ENCODE measurements at regions not wholly inside any gene's neighbourhood (a gene's known extent, or its start where the extent isn't known, plus 50 kb on each side); places are given as distances from the start of the nearest gene placed in this dataset.
A peak's percentile ranks its signal among the peaks of the same experiment; 100 is the strongest.
"Not testable (repeated sequence)": the region's sequence is repeated elsewhere in the genome, so short reads cannot be mapped to it uniquely, and the experiment has no call there.

- peak; percentile 25 for DNase-seq (ENCODE audit: low spot score)
- TF ChIP-seq CTCF (IDR thresholded peaks at IDR 0.05; ENCODE audit: borderline replicate concordance, control extremely low read depth, extremely low read depth, insufficient read depth, missing control alignments): no peak
- in situ Hi-C loops (cut with MboI; ENCODE audit: low sequenced_read_pairs, unreplicated experiment): no loop called here
Measured at GRCh38 chr6:135555550-135555949, 58.0 kb upstream of the AHI1 start.

- DNase-seq (ENCODE audit: low spot score): no peak
- in situ Hi-C loops (cut with MboI; ENCODE audit: low sequenced_read_pairs, unreplicated experiment): no loop called here
- no peak for TF ChIP-seq CTCF (IDR thresholded peaks at IDR 0.05; ENCODE audit: borderline replicate concordance, control extremely low read depth, extremely low read depth, insufficient read depth, missing control alignments)
Measured at GRCh38 chr6:135557582-135557981, 60.0 kb upstream of the AHI1 start.

- DNase-seq (ENCODE audit: low spot score); in situ Hi-C loops (cut with MboI; ENCODE audit: low sequenced_read_pairs, unreplicated experiment): not testable (repeated sequence)
Measured at GRCh38 chr6:135565605-135566004, 68.1 kb upstream of the AHI1 start.

- no peak for TF ChIP-seq CTCF (IDR thresholded peaks at IDR 0.05; ENCODE audit: borderline replicate concordance, control extremely low read depth, extremely low read depth, insufficient read depth, missing control alignments)
- in situ Hi-C loops (cut with MboI; ENCODE audit: low sequenced_read_pairs, unreplicated experiment): no loop called here
- no peak for DNase-seq (ENCODE audit: low spot score)
Measured at GRCh38 chr6:135566311-135567068, 69.0 kb upstream of the AHI1 start.

GRCh38 chr6:135567375-135568083, 70.0 kb upstream of the AHI1 start:
- in situ Hi-C loops (cut with MboI; ENCODE audit: low sequenced_read_pairs, unreplicated experiment): no loop called here
- DNase-seq (ENCODE audit: low spot score): no peak
- TF ChIP-seq CTCF (IDR thresholded peaks at IDR 0.05; ENCODE audit: borderline replicate concordance, control extremely low read depth, extremely low read depth, insufficient read depth, missing control alignments): no peak

DNA sequence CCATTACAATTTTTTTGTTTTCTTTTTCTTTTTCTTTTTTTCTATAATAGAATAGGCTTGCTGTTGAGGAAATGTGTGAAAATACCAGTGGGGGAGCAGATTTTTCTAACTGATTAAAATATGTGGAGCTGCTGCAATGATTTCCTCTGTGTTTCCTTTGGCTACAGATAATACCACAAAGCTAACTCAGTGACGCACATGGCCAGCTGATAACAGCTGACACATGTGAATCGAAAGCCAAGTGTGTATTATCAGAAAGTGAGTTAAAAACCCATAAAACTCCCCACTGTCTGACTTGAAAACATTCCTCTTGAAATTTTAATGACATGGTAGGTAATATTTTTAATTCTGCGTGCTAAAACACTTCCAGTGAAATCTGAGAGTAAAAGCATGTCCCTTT, 70.8 kb upstream of the AHI1 start:
- in situ Hi-C loops (cut with MboI; ENCODE audit: low sequenced_read_pairs, unreplicated experiment): no loop called here
- no peak for TF ChIP-seq CTCF (IDR thresholded peaks at IDR 0.05; ENCODE audit: borderline replicate concordance, control extremely low read depth, extremely low read depth, insufficient read depth, missing control alignments)
- DNase-seq (ENCODE audit: low spot score): peak; percentile 47

- DNase-seq (ENCODE audit: low spot score): no peak
- no peak for TF ChIP-seq CTCF (IDR thresholded peaks at IDR 0.05; ENCODE audit: borderline replicate concordance, control extremely low read depth, extremely low read depth, insufficient read depth, missing control alignments)
- in situ Hi-C loops (cut with MboI; ENCODE audit: low sequenced_read_pairs, unreplicated experiment): no loop called here
Measured at GRCh38 chr6:135572051-135572450, 74.5 kb upstream of the AHI1 start.

Measured in GM13976 (cell line).